ENCODE measurements at regions not wholly inside any gene's neighbourhood (a gene's known extent, or its start where the extent isn't known, plus 50 kb on each side); places are given as distances from the start of the nearest gene placed in this dataset.

DNA sequence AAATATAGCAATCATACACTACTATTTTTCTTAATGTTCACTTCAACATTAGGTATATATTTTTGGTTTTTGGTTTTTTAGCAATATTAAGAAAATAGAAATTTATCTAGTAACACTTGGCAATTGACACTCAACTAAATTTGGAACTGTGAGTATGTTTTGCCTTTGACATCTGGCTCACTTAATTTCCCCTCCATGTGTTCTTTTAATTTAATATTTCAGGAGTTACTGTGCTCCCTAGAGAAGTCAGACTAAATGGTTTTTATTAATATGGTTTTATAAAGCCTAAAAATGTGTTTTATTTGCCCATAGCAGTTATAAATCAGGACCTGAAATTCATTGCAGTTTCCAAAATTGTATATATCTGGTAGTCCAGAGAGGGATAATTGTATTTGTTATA is 175.3 kb upstream of the AVPR1A start:
- Mint-ChIP-seq H3K9me3 (peaks cover 0 to 2% (median 0%) of the 10 kb centered on the region in 7 donors), H3K27ac (no peak overlapping the region), H3K4me1 (no peaks in the 10 kb centered on the region), H3K4me3 (no peak overlapping the region), H3K36me3 (no peaks in the 10 kb centered on the region), H3K27me3 (no peaks in the 10 kb centered on the region)
- ATAC-seq (ENCODE audit: low read depth in 2 of 2) = no peak
- no peak for DNase-seq

DNA sequence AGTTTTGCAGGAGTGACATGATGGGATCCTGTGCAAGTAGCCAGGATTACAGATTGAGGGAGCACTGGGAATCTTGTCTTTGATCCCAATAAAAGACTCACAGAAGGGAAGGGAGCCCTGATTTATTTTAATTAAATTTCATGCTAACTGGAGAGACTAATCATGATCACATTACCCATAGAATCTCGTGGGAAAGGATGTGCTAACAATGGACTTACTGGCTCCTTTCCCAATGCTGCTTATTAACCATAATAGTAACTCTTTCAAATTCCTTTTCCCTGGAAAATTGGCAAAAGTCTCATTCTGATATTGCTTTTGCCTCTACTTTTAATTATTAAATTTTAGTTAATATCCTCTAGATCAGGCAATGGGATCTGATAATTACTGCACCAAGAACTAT is 174.8 kb upstream of the AVPR1A start:
- H3K4me3 Mint-ChIP-seq = no peak overlapping the region
- ATAC-seq (ENCODE audit: low read depth in 2 of 2) (no peak), DNase-seq (no peak)
- no peak overlapping the region for H3K27ac Mint-ChIP-seq
- no peaks in the 10 kb centered on the region for H3K4me1 Mint-ChIP-seq
- no peaks in the 10 kb centered on the region for H3K36me3 Mint-ChIP-seq
- H3K27me3 Mint-ChIP-seq = no peaks in the 10 kb centered on the region
- peaks cover 0 to 2% (median 0%) of the 10 kb centered on the region in 7 donors for H3K9me3 Mint-ChIP-seq

DNA sequence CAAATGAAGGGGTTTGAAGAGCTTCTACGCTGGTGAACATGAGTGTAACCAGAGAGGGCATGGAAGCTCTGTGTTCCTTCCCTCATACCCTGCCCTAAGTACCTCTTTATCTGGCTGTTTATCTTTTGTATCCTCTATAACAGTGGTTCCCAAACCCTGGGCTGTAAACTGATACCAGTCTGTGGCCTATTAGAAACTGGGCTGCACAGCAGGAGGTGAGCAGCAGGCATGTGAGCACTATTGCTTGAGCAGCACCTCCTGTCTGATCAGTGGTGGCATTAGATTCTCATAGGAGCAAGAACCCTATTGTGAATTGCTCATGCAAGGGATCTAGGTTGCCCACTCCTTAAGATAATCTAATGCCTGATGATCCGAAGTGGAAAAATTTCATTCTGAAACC is 172.9 kb upstream of the AVPR1A start:
- ATAC-seq (ENCODE audit: low read depth in 2 of 2) (no peak), DNase-seq (no peak)
- Mint-ChIP-seq H3K9me3 (peaks cover 0 to 4% (median 0%) of the 10 kb centered on the region in 7 donors), H3K27ac (no peak overlapping the region), H3K36me3 (no peaks in the 10 kb centered on the region), H3K4me3 (no peak overlapping the region), H3K4me1 (no peaks in the 10 kb centered on the region), H3K27me3 (no peaks in the 10 kb centered on the region)

DNA sequence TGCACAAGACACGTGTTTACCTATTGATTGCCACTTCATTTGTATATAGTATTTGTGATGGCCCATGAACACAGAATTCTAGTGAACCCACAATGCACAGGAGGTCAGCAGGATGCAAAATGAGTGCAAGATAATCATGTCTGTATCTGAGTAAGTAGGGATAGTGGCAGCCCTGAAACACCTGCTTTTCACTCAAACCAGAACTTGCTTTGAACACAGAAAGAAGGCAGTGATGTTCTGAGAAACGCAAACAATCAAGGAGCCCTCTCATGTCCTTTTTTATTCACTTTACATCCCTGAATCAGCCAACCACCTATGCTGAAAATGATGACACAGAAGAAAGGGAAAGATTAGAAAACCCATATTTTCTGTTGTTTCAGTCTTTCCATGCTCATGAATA is 170.4 kb upstream of the AVPR1A start:
- no peaks in the 10 kb centered on the region for H3K4me1 Mint-ChIP-seq
- H3K9me3 Mint-ChIP-seq = peaks cover 0 to 6% (median 0%) of the 10 kb centered on the region in 7 donors
- no peak for ATAC-seq (ENCODE audit: low read depth in 2 of 2)
- DNase-seq = no peak
- H3K27ac Mint-ChIP-seq = no peak overlapping the region
- no peaks in the 10 kb centered on the region for H3K36me3 Mint-ChIP-seq
- H3K4me3 Mint-ChIP-seq = no peak overlapping the region
- H3K27me3 Mint-ChIP-seq = no peaks in the 10 kb centered on the region

DNA sequence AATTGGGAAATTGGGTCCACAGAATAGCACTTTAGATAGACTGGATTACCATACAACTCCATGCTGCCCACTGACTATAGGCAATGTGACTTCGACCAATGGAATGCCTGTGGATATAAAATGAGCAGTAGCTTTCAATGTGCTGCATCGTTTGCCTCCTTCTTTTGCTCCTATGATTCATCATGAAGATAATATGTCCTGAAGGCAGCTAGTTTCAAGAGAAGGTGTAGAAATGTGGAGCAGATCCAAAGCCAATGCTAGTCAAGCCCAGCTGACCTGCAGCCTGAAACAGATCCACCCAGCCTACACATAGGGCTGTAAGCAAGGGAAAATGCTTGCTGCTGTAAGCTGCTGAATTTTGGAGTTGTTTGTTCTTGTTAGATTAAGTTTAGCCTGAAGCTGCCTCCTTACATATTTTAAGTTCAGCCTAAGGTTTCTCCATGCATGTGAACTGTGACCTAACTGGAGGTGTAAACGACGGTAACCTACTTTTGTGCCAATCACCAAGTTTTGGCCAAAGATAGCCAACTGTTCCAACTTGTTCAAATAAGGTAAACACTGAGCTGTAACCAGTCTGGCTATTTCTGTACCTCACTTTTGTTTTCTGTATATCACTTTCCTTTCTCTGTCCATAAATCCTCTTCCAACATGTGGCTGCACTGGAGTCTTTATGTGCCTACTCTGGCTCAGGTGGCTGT is 169.1 kb upstream of the AVPR1A start:
- ATAC-seq (ENCODE audit: low read depth in 2 of 2) = no peak
- Mint-ChIP-seq H3K4me1 (no peaks in the 10 kb centered on the region), H3K36me3 (no peaks in the 10 kb centered on the region), H3K27me3 (no peaks in the 10 kb centered on the region), H3K27ac (no peak overlapping the region), H3K9me3 (peaks cover 0 to 11% (median 0%) of the 10 kb centered on the region in 7 donors), H3K4me3 (no peak overlapping the region)
- DNase-seq = no peak

DNA sequence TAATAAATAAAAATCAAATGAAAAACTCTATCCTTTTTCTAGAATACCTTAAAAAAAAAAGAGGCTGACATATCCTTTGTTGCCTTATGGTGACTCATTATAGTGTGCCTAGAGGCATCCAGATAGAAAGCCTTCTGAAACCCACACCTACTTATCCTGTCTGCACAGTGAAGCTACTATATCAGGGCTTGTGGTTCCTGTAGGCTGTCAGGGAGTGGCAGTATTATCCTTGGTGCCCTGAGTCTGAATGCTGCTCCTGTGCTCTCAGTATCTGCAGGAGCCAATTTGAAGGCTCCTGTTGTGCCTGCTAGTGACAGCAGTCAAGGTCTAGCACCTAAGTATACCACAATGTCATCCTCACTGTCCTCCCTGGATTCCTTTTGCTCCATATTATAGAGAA is 168.4 kb upstream of the AVPR1A start:
- Mint-ChIP-seq H3K36me3 (no peaks in the 10 kb centered on the region), H3K4me1 (no peaks in the 10 kb centered on the region), H3K4me3 (no peak overlapping the region), H3K27ac (no peak overlapping the region), H3K9me3 (peaks cover 0 to 11% (median 0%) of the 10 kb centered on the region in 7 donors), H3K27me3 (no peaks in the 10 kb centered on the region)
- no peak for DNase-seq
- no peak for ATAC-seq (ENCODE audit: low read depth in 2 of 2)

DNA sequence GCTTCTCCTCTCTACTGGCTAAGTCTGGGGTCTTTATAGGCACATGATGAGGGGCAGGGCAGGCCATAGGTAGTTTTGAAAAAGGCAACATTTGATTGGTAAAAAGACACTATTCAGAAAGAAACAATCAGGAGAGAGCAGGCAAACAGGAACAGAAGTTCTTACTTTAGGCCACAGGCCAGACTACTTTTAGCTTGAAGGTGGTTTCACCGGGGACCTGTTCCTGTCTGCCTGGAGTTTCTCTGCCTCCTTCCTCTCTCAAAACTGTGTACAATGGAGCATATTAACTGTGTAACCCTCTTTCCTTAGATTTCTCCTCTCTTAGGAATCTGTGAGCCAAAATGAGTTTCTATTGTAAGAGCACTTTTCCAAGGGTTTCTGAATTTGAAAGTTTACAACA is 167.9 kb upstream of the AVPR1A start:
- no peaks in the 10 kb centered on the region for H3K4me1 Mint-ChIP-seq
- no peaks in the 10 kb centered on the region for H3K36me3 Mint-ChIP-seq
- no peaks in the 10 kb centered on the region for H3K27me3 Mint-ChIP-seq
- H3K9me3 Mint-ChIP-seq = peaks cover 0 to 11% (median 0%) of the 10 kb centered on the region in 7 donors
- DNase-seq = no peak
- no peak overlapping the region for H3K4me3 Mint-ChIP-seq
- no peak overlapping the region for H3K27ac Mint-ChIP-seq
- ATAC-seq (ENCODE audit: low read depth in 2 of 2) = no peak

DNA sequence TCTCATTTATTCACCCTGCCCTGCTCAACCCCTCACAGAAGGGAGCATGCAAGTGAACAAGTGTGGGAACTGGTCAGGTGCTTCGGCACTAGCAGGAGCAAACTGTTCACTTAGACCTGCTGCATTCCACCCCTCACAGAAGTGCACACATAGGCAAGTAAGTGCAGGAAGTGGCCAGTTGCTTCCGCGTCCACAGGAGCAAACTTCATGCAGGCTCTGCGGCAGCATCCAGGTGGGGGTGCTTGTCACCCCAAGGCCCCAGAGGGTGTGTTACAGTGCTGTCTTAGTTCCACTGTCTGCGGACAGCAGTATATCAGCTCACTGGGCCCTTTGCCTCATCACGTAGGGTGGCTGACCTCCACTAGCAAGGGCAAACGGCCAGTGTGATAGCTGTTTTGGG is 167.3 kb upstream of the AVPR1A start:
- Mint-ChIP-seq H3K36me3 (no peaks in the 10 kb centered on the region), H3K4me1 (no peaks in the 10 kb centered on the region), H3K27ac (no peak overlapping the region), H3K4me3 (peak overlapping the region in 1 of 8 donors; percentile 42), H3K9me3 (peaks cover 0 to 11% (median 0%) of the 10 kb centered on the region in 7 donors), H3K27me3 (no peaks in the 10 kb centered on the region)
- DNase-seq (no peak), ATAC-seq (ENCODE audit: low read depth in 2 of 2) (no peak)

DNA sequence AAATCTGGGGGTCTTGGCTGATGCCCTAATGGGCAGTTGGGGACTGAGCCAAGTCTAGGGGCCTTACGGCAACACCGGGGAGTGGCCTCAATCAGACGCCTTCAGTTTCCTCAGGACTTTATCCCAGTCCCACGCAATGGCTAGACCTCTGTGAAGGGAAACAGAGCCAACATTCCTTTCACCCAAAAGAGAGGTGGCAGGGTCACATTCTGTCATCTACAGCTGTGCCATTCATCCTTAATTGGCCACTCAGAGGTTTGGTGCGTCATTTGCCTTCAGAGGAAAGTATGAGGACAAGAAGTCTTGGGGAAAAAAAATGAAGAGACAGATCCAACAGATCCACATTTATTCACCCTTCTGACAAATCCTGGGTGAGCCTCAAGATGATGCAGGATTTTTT is 166.9 kb upstream of the AVPR1A start:
- Mint-ChIP-seq H3K4me1 (no peaks in the 10 kb centered on the region), H3K36me3 (no peaks in the 10 kb centered on the region), H3K27ac (no peak overlapping the region), H3K9me3 (peaks cover 0 to 11% (median 0%) of the 10 kb centered on the region in 7 donors), H3K27me3 (no peaks in the 10 kb centered on the region), H3K4me3 (no peak overlapping the region)
- no peak for ATAC-seq (ENCODE audit: low read depth in 2 of 2)
- DNase-seq = no peak

DNA sequence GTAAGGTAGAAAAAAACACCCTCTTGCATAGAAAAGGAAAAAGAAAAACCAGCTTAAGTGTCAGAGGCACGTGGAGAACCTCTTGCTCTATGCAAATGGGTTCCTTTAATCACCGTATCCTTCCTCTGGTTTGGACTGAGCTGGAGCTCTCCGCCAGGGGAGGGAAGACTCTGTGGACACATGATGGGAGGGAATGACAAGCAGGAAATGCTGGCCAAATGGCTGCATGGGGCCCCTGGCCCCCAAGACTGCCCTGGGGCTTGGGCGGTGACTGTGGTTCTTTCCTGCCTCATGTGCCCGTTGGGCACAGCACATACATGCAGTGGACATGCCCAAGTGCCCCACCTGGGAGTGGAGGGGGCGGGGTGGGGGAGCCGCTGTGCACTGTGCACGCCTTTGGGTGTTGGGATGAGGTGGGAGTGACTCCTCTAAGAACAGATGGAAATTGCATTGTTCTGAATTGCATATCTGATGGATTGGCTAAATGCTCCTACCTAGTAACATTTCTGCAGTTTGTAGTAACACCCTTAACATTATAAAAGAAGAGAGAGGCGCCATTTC is 166.4 kb upstream of the AVPR1A start:
- H3K9me3 Mint-ChIP-seq = peaks cover 0 to 11% (median 0%) of the 10 kb centered on the region in 7 donors
- H3K27me3 Mint-ChIP-seq = no peaks in the 10 kb centered on the region

DNA sequence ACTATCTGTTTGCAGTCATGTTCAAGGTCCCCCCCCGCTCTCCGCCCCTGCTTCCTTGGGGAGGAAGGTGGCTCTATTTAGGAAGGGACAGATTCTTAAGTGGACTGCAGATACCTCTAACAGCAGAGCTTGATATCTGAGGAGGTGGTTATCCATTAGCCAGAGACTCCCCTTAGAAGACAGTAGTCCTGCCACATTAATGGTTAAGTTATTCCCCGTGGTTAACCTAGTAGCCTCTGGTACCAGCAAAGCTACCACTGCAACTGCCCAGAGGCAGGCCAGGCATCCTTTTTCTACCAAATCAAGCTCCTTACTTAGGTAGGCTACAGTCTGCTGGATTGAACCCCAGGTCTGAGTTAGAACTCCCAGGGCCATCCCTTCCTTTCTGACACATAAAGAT is 162.1 kb upstream of the AVPR1A start:
- ATAC-seq (ENCODE audit: low read depth in 2 of 2) (no peak), DNase-seq (no peak)
- Mint-ChIP-seq H3K4me3 (no peak overlapping the region), H3K4me1 (no peaks in the 10 kb centered on the region), H3K27ac (no peak overlapping the region), H3K27me3 (no peaks in the 10 kb centered on the region), H3K36me3 (no peaks in the 10 kb centered on the region), H3K9me3 (peaks cover 1 to 29% (median 3%) of the 10 kb centered on the region in 7 donors)

More for the DNA sequence above, 166.4 kb upstream of the AVPR1A start:
- ATAC-seq (ENCODE audit: low read depth in 2 of 2) (no peak), DNase-seq (no peak)
- no peaks in the 10 kb centered on the region for H3K36me3 Mint-ChIP-seq
- no peak overlapping the region for H3K27ac Mint-ChIP-seq
- H3K4me1 Mint-ChIP-seq = no peaks in the 10 kb centered on the region
- no peak overlapping the region for H3K4me3 Mint-ChIP-seq

DNA sequence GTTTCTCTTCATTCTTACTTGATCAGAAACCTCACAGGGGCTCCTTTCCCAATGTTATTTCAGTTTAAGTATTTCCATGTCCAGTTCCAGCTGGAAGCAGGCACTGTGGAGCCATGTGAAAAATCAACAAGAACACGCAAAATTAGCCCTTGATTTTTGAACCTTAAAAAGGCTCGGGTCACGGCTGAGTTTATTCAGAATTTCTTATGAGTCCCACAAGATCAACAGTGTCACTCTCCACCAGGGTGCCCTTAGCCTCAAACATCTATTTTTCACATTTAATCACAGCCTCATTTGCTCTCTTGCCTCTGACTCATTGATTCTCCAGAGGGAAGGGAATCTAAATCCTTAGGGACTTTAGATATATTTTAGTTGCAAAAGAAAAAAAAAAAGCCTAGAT is 157.7 kb upstream of the AVPR1A start:
- Mint-ChIP-seq H3K9me3 (peaks cover 1 to 24% (median 3%) of the 10 kb centered on the region in 7 donors), H3K27me3 (no peaks in the 10 kb centered on the region), H3K36me3 (no peaks in the 10 kb centered on the region), H3K4me1 (no peaks in the 10 kb centered on the region), H3K4me3 (no peak overlapping the region), H3K27ac (no peak overlapping the region)
- ATAC-seq (ENCODE audit: low read depth in 2 of 2) (no peak), DNase-seq (no peak)

DNA sequence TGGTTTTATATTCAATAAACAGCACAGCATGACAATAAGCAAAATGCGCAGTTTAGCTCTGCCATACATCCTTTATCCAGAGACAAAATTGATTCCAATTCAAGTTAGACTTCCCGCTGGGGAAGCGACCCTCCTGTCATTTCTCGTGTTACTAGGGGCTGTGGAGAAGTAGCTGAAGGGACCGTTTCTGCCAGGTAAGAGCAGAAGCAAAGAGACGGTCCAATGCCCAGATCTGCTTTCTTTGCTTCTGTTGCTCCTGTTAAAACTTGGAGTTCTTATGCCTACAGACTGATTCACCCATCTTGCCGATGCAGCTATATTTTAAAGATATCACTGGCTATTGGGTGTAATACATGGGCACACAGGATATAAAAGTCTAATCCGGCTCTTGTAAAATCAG is 156.8 kb upstream of the AVPR1A start:
- Mint-ChIP-seq H3K27ac (no peak overlapping the region), H3K9me3 (peaks cover 1 to 24% (median 3%) of the 10 kb centered on the region in 7 donors), H3K4me3 (no peak overlapping the region), H3K4me1 (no peaks in the 10 kb centered on the region), H3K36me3 (no peaks in the 10 kb centered on the region), H3K27me3 (no peaks in the 10 kb centered on the region)
- DNase-seq = no peak
- ATAC-seq (ENCODE audit: low read depth in 2 of 2) = no peak

DNA sequence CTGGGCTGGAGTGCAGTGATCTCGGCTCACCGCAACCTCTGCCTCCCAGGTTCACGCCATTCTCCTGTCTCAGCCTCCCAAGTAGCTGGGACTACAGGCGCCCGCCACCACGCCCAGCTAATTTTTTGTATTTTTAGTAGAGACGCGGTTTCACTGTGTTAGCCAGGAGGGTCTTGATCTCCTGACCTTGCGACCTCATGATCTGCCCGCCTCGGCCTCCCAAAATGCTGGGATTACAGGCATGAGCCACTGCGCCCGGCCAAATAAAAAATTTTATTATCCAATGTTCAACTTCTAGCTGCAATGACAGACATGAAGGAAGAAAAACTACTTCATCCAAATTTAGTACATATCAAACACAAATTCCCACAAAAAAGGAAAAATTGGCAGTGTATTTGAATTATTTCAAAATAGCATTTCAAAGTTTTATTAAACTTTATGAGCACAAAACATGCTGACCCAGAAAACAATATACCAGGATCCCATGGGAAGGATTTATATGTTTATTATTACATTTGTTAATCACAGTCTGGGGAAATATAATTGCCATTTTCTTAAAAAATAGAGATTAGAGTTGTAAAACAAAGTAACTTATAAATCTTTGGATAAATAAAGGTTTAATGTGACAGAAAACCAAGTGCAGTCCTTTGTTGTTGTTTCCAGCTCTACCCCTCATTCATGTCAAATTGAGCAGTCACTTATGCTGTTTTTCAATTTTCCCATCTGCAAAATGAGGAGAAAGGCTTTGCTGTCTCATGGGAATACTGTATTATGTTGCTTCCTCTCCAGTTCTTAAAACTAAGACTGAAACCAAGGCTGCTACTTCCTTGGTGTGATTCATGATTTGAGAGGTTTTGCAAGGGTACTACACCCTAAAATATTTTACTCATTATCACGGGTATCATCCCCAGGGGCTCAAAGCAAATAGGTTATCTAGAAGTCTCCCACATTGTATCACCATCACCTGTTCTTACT is 155.2 kb upstream of the AVPR1A start:
- H3K27ac Mint-ChIP-seq = peak overlapping the region in 1 of 6 donors; percentile 51
- peaks cover 1 to 19% (median 3%) of the 10 kb centered on the region in 7 donors for H3K9me3 Mint-ChIP-seq
- ATAC-seq (ENCODE audit: low read depth in 2 of 2) = no peak

More for the DNA sequence above, 155.2 kb upstream of the AVPR1A start:
- Mint-ChIP-seq H3K4me3 (no peak overlapping the region), H3K4me1 (no peaks in the 10 kb centered on the region), H3K36me3 (no peaks in the 10 kb centered on the region), H3K27me3 (no peaks in the 10 kb centered on the region)
- no peak for DNase-seq
